GM21737 (cell line): ENCODE measurements at regions not wholly inside any gene's neighbourhood (a gene's known extent, or its start where the extent isn't known, plus 50 kb on each side); places are given as distances from the start of the nearest gene placed in this dataset.

Experiments used
- ATAC-seq: cut with Tn5 transposase; IDR thresholded peaks from one replicate; pipeline ENCODE4 v1.9.1; 2021; ENCODE audit warnings: mild to moderate bottlenecking, moderate library complexity; ENCODE audit not compliant: unreplicated experiment

DNA sequence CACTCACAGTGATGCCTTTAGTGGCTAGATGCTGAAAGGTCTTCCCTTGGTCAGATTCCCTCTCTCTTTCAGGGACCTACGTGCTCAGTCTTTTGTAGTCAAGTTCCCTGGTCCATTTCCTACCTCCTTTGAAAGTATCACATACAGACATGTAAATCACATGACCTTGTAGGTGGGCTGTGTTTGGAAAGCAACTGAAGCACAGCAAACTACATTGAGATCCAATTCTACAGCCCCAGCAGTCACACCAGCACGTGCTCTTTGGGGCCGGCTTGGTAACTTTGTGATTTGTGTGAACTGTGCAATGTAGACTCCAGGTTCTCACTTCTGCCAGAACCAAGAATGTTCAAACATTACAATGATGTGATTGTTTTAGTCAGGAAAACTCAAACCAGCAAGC lies 89.7 kb upstream of the PLPP4 start:
- ATAC-seq, result no peak

DNA sequence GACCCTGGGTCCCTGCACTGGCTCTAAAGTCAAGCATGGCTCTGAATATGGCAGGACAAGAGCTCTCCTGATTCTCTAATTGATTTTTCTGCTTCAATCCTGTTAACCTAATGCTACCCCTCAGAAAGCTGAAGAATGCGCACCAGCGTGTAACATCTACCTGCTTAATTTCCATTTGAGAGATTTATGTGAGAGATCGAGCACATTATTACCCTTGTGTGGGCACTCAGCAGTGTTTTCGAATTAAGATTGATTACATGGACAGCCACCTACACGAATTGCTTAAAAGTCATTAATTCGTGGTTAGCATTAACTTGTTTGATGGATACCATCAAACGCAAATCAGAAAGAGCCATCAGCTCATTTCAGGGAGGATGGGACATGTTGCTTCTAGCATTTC lies 88.7 kb upstream of the PLPP4 start:
- ATAC-seq, result no peak

DNA sequence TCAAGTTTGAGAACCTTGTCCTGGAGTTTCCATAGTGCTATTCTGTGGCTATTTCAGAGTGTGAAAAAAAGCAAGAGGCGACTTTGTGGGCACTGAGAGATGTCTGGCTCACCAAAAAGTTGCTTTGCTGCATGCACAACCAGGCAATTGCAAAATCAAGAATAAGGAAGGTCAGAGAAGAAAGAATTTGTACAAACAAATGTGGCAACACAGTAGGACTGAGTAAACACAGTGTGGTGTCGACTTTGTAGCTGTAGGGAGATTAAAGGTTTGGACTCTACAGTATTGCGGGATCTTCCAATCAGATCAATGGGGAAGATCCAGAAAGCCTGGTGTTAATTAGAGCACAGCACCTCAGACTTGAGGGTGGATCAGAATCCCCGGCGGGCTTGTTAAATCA lies 88.1 kb upstream of the PLPP4 start:
- ATAC-seq, result no peak

DNA sequence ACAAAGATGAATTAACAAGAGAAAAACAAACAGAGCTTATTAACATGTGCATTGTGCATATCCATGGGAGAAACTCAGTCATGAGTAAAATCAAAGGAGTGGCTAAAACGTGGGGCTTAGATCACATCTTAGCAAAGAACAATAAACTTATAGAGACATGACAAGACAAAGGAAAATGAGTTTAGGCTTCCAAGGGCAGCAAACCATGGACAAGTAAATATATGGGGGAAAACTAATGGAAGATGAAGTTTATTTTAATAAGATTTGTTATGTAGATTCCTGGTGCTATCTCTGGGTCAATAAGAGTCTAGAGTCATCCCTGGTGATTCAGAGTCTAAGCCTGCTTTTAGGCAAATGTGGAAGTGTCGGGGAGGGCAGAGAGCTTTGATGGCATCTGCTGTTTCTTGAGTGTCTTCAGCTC lies 87.2 kb upstream of the PLPP4 start:
- no peak for ATAC-seq

DNA sequence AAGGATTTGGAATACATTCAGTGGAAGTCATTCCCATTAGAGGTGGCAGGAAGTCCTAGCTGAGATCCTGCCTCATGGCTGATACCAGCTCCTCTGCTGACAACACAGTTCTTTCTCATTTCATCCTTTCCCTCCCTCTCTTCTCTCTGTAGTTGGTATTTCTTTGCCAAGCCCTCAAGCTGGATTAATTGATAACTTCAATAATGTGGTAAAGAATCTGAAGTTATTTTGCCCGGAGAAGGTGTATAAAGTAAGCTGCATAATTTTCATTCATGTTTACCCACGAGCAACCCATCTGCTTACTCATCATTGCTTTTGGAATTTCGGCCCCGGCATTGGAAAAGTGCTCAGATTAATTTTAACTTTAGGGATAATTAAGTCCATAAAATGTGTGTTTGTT lies 85.2 kb upstream of the PLPP4 start:
- no peak for ATAC-seq

DNA sequence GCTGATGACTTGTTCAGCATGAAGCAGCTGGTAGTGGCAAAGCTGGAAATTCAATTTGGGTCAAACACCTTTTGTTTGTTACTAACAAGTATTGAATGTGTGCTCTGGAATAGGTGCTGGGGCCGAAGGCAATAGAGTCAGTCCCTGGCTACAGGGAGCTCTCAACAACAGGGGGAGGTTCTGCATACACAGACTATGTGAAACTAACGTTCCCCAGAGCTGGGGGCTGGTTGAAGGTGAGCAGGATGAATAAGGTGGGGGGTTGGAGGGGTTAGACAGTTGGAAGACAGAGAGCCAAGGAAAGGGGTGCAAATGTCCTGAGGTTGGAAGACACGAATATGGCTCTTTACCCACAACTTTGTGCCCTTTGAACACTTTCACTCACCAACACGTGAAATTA lies 84.1 kb upstream of the PLPP4 start:
- no peak for ATAC-seq

DNA sequence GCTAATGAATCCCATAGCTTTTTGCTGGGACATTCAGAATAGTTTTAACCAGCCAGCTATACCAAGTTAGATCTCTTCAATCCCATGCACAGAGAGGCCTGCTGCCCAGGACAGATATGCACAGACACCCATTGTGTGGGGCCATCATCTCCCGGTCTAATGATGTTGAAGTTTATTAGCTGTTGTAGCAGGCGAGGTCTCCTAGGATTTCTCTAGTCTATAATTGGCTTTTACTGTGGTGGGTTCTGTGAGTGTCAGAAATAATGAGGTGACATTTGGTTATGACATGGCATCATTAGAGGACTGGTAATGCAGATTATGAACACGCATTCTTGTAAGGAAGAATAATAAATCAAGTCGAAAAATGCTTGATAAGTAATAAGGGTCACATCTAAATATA lies 81.4 kb upstream of the PLPP4 start:
- no peak for ATAC-seq

DNA sequence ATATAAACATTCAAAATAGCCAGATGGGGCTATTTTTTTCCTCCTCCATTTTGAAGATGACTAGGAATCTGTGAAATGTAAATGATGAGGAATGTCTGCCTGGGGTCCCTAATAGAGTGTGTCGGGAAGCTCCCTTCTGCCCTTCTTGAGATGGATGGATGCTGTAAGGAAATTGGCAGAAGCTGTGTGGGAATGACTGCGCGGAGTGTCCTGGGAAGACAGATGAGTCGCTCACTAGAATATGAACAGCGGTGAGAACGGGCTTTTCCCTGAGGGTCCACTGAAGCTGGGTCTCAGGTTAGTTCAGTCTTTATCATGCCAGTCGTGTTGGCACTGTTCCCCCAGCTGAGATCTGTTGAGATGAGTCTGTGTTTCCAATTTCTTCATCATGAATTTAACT lies 75.1 kb upstream of the PLPP4 start:
- ATAC-seq, result no peak

DNA sequence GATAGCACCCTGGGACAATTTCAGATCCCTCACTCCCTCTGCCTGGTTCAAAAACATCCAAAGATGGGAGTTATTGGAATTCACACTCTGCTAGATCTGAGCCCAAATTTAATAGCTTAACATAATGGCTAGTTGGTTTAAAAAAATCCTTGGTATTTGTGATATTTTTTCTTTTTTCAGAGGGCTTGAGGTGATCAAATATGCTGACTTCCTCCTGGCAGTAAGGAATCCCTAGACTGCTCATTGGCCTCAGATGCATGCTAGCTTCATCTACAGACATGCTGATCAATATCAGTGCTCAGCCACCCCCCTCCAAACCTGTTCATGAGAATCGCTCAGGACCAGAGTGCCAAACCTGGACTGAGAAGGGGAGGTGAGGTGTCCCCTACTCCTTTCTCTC lies 74.7 kb upstream of the PLPP4 start:
- no peak for ATAC-seq

DNA sequence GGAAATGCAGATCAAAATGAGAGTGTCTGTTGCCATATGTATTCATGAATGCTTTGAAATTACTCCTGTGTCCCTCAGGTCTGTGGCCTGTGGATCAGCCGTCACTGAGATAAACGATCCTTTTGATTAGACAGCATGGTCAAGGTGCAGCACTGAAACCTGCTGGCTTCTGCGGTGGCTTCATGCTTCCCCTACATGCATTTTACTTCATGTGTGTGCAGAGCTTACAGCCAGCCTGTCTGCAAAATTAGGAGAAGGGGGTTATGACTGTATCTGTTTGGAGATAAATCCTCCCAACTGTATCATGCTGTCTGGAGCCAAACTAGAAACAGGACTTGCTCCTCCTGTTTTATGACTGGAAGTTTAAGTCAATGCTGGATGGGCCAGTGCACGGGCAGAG lies 71.0 kb upstream of the PLPP4 start:
- ATAC-seq, result no peak

DNA sequence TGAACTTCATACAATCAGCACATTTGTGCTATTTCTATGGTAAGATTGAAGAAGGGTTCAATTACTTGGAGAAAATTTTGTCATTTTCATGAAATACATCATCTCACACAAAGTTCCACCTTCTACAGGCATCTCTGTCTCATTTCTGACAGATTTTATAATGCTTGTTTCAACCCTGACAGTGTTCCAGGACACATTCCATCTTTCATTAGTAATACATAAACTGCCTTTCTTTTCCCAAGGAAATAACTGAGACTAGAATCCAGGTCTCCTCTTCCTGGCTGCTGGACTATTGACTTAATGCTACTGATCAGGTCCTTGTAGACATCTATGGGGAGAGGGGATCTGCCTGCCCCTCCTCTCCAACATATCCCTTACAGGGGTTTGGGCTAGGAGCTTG lies 70.1 kb upstream of the PLPP4 start:
- ATAC-seq, result no peak

DNA sequence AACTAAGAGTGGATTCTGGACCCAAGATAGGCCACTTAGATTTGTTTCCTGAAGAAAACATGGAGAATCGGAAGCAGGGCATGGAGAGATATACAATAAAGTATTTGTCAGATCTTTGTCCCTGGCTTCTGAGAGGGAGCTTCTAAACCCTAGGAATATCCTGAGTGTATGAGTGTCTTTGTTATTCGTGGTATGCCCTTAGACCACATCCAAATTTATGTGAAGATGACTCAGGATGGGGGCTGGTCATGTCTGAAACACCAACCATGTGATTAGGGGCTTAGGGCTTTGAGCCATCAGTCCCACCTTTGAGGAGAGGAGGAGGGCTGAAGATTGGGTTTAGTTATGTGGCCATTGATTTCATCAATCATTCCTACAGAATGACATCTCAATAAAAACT lies 69.7 kb upstream of the PLPP4 start:
- ATAC-seq, result no peak

DNA sequence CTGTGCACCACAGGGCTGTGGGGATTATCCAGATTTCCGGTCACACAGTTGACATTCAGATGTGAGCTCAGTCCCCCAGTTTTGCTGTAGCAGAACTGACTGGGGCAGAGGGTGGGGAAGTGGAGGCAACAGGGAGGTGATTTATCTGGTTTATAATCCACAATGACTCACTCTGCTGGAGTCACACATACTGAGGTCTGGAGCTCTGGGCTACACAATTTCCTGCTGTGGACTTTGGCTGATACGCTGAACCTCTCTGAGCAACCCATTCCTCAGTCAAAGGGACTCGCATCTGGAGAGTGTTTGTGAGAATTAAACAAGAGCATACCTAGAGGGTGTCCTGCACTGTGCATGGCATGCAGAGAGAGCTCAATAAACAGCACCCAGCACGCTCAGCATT lies 64.8 kb upstream of the PLPP4 start:
- ATAC-seq, result no peak

DNA sequence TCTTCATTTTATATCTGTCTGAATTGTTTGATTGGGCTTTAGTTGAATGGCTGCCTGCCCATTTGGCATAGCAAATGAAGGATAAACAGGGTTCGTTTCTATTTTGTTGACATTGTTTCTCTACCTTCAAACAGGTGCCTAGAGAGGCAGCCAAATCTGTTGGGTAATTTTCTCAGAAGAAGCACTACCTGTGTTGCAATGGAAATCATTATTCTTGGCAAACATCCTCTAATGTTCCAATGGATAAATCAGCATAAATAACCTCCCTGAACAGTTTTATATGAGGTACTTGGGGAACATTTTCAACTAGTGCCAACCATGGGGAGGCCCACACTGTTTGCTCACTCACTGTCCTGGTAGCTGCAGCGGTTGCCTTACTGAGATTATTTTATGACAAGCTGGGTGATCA lies 64.4 kb upstream of the PLPP4 start:
- no peak for ATAC-seq

DNA sequence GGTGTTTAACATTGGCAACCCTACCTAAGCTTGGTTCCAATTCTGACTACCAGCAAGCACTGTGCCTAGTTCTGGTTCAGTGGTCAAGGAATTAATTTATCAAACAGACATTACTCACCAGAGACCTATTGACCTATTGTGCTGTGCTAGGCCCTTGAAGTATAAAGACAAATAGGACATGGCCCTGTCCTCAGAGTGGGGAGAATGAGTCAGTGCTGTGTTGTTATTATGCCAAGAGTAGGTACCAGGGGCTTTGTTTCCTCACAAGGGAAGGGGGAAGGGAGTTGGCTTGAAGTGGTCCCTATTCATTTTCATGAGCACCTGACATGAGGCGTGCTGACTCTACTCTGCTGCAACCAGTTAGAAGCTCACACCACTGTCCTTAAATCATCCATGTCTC lies 62.6 kb upstream of the PLPP4 start:
- no peak for ATAC-seq

DNA sequence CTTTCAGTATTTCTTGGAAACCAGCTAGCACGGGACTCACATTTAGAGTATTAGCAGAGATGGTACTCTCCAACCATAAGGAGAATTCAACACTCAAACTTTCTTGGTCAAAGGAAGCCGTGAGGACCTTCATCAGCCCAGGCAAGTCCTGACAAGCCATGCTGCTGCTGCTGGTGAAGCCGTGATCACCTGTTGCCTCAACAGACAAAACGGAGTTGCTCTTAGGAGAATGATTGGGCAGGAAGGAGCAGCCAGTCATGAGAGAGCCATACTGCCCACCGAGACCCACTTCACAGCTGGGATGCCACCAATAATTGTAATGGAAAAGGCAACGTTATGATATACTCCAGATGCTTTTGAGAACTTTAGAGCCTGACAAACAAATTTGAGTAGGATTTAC lies 60.8 kb upstream of the PLPP4 start:
- no peak for ATAC-seq

DNA sequence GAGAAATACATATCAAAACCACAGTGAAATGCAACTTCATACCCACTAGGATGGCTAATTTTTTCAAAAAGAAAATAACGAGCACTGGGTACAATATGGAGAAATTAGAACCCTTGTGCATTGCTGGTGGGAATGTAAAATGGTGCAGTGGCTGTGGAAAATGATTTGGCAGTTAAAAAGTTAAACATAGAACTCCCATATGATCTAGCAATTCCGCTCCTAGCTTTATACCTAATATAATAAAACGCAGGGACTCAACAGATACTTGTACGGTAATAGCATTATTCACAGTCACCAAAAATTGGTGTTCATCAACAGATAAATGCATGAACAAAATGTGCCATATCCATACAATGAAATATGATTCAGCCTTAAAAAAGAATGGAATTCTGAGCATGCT lies 58.8 kb upstream of the PLPP4 start:
- no peak for ATAC-seq

DNA sequence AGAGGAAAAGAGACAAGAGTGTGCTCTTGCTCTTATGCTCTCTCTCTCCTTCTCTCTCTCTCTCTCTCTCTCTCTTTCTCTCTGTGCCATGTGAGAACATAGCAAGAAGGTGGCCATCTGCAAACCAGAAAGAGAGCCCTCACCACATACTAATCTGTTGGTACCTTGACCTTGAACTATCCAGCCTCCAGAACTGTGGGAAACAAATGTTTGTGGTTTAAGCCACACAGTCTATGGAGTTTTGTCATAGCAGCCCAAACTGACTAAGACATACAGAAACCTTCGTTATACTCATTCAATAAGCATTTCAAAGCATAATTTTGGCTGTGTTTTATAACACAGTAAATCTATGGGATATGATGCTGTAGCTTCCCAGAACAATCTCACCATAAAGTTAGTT lies 56.4 kb upstream of the PLPP4 start:
- no peak for ATAC-seq

DNA sequence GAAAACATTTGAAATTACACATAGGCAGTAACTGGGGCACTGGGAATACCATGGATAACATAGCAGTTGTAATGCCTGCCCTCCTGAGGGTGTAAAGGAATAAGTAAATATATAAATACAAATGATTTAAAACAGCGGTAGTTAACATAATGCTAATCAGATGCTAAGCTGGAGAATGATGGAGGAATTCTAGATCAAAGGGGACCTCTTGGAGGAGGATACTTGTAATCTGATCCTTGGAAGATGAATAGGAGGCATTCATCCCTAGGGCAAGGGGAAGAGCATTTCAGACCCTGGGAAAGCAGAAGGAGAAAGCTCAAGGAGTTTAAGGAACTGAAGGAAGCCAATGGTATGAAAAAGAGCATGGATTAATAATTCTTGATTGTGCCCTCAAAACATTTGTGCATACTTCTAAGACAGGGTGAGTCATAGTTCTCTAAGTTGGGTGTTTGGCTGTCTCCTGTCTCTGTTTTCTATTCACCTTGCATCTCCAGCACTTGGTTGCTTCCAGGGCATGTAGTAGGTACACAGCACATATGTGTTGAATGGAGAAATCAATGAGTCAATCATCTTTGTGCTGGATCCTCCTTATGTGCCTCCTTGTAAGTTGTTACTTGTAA lies 54.8 kb upstream of the PLPP4 start:
- no peak for ATAC-seq

DNA sequence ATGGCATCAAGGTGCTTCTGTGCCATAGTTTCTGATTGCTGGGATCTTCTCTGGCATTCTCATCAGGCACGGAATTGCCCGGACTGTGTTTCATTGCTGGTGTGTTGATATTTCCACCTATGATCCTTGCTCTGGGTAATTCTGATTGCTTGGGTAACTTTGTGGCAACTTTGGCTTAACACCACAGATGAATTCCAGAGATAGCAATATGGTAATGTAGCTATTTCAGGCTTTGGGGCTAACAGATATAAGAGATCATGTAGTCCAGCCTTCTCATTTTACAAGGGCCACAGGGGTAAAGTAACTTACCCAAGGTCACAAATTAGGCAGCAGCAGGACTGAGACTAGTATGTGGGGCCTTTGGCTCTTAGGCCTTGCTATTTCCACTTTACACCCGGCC lies 53.9 kb upstream of the PLPP4 start:
- no peak for ATAC-seq

DNA sequence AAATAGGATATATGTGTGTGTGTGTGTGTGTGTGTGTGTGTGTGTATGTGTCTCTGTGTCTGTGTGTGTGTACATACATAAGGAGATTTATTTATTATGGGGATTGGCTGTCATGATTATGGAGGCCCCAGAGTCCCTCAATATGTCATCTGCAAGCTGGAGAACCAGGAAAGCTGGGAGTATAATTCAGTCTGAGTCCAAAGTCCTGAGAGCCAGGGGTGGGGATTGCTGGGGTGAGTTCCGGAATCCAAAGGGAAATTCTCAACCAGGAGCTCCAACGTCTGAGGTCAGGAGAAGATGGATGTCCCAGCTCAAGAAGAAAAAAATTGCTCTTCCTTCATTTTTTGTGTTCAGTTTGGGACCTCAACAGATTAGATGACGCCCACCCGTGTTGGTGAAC lies 50.7 kb upstream of the PLPP4 start:
- ATAC-seq, result no peak
